ENCODE measurements at regions not wholly inside any gene's neighbourhood (a gene's known extent, or its start where the extent isn't known, plus 50 kb on each side); places are given as distances from the start of the nearest gene placed in this dataset.

DNA sequence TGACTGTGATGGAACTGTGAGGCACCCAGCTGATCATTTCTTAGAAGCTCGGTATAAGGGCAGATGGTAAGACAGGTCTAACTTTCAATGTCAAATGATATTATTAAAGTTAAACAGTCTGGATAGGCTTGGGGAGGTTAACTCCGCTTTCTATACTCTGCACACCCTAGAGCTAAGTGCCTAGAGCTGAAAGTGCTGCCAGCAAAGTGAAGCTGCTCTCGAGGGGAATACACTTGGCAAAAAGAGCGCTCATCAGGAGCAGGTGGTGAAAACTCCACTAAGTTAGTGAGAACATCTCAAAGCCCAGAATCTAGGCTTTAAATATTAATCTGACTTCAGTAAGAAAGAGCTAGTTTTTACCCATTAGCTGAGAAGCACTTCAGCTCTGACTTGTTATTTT lies 349.6 kb upstream of the SLC30A5 start (continued):
- TF ChIP-seq, protein P1, sequence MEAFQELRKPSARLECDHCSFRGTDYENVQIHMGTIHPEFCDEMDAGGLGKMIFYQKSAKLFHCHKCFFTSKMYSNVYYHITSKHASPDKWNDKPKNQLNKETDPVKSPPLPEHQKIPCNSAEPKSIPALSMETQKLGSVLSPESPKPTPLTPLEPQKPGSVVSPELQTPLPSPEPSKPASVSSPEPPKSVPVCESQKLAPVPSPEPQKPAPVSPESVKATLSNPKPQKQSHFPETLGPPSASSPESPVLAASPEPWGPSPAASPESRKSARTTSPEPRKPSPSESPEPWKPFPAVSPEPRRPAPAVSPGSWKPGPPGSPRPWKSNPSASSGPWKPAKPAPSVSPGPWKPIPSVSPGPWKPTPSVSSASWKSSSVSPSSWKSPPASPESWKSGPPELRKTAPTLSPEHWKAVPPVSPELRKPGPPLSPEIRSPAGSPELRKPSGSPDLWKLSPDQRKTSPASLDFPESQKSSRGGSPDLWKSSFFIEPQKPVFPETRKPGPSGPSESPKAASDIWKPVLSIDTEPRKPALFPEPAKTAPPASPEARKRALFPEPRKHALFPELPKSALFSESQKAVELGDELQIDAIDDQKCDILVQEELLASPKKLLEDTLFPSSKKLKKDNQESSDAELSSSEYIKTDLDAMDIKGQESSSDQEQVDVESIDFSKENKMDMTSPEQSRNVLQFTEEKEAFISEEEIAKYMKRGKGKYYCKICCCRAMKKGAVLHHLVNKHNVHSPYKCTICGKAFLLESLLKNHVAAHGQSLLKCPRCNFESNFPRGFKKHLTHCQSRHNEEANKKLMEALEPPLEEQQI (IDR thresholded peaks at IDR 0.05): no peak
- TF ChIP-seq ZC3H8 (IDR thresholded peaks at IDR 0.05) (no peak), NCOA6 (IDR thresholded peaks at IDR 0.05) (no peak), SMARCB1 (IDR thresholded peaks at IDR 0.05; ENCODE audit: insufficient read length, low read depth) (no peak)
- TF ChIP-seq, protein P2, sequence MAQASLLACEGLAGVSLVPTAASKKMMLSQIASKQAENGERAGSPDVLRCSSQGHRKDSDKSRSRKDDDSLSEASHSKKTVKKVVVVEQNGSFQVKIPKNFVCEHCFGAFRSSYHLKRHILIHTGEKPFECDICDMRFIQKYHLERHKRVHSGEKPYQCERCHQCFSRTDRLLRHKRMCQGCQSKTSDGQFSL (CRISPR knock-in tag; IDR thresholded peaks at IDR 0.05): no peak
- TF ChIP-seq, protein P2 (tag; IDR thresholded peaks at IDR 0.05): no peak

DNA sequence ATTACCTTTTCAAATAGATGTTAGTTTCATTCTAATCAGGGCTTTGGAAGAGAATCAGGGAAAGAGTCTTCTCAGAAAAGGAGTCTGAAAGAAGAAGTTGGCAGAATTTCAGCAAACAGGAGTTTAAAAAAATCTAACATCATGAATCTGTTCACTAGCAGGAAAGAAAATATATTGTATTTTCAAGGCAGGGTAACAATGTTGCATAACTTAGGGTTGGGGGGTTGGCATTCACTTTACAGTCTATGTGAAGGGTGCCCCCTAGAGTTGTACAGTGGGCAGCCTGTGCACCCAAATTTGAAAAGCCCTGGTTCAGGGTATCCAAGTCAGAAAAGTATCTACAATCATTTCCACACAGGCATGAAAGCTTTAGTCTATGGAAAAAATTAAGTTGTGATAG lies 348.4 kb upstream of the SLC30A5 start:
- Histone ChIP-seq H3K79me2 (ENCODE audit: control insufficient read depth, insufficient read depth, low read length) (no peaks in the 10 kb centered on the region), H3K36me3 (ENCODE audit: control insufficient read depth, insufficient read depth, low read length) (no peaks in the 10 kb centered on the region), H2AFZ (ENCODE audit: low read depth, low read length) (no peak overlapping the region), H3K27ac (ENCODE audit: extremely low read depth, low read depth, low read length) (no peak overlapping the region), H3K4me2 (ENCODE audit: insufficient read depth, low read length) (no peak overlapping the region), H3K4me3 (no peak overlapping the region), H3K9me3 (replicated peaks; ENCODE audit: control insufficient read depth, insufficient read depth, low read depth, low read length) (no peaks in the 10 kb centered on the region), H3K27me3 (ENCODE audit: control insufficient read depth in 2 of 2, insufficient read depth in 2 of 2, low read length in 2 of 2) (peaks cover 2 to 10% of the 10 kb centered on the region in 2 experiments; a peak in 2 of 5 replicates), H3K4me1 (replicated peaks in 1 of 2; ENCODE audit: control insufficient read depth in 2 of 2, insufficient read depth in 2 of 2, low read length in 2 of 2) (no peaks in the 10 kb centered on the region), H3K9ac (ENCODE audit: insufficient read depth in 1 of 2, low read depth in 2 of 2, low read length in 2 of 2) (no peak overlapping the region), H3K9me1 (ENCODE audit: control insufficient read depth, insufficient read depth, low read length) (no peaks in the 10 kb centered on the region), H4K20me1 (replicated peaks; ENCODE audit: control insufficient read depth, insufficient read depth, low read length) (no peaks in the 10 kb centered on the region)
- FAIRE-seq (no peak), ATAC-seq (peak; percentile 68; the same call in 2 of the 3 replicates), DNase-seq (ENCODE audit: extremely low read depth in 1 of 4, low spot score in 3 of 4) (peak in 2 of 4 experiments; percentile 13 to 19)
- CTCF ChIA-PET (ENCODE audit: low intra/inter-chr PET ratio): no interaction called here
- POLR2A ChIA-PET: interaction anchor here (0.5 kb wide), 1 partner anchor 26 kb away, joined by 3 read pairs; no protein-coding TSS in a partner anchor
- intact Hi-C loops (cut with micrococcal nuclease) (loop anchor here (1.0 to 10.0 kb wide), 2 partner anchors 281 to 459 kb away; no protein-coding TSS in a partner anchor), in situ Hi-C loops (cut with MboI) (no loop called here)
- BruUV-seq (replicated peaks): no TSS peak
- TF ChIP-seq MAFG (tag; conservative IDR thresholded peaks at IDR 0.05) (no peak), U2AF2 (optimal IDR thresholded peaks at IDR 0.05; ENCODE audit: low read depth, low read length) (no peak)
- TF ChIP-seq, protein P3, sequence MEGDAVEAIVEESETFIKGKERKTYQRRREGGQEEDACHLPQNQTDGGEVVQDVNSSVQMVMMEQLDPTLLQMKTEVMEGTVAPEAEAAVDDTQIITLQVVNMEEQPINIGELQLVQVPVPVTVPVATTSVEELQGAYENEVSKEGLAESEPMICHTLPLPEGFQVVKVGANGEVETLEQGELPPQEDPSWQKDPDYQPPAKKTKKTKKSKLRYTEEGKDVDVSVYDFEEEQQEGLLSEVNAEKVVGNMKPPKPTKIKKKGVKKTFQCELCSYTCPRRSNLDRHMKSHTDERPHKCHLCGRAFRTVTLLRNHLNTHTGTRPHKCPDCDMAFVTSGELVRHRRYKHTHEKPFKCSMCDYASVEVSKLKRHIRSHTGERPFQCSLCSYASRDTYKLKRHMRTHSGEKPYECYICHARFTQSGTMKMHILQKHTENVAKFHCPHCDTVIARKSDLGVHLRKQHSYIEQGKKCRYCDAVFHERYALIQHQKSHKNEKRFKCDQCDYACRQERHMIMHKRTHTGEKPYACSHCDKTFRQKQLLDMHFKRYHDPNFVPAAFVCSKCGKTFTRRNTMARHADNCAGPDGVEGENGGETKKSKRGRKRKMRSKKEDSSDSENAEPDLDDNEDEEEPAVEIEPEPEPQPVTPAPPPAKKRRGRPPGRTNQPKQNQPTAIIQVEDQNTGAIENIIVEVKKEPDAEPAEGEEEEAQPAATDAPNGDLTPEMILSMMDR (IDR thresholded peaks at IDR 0.05 in 2 of 3, conservative IDR thresholded peaks at IDR 0.05 in 1 of 3; ENCODE audit: insufficient read depth in 2 of 3, low read depth in 1 of 3, low read length in 3 of 3): peak; percentile 23 to 43 (median 41); a peak in 3 of 6 replicates

Measured in K562 (cell line).